K562 (cell line): ENCODE measurements at regions not wholly inside any gene's neighbourhood (a gene's known extent, or its start where the extent isn't known, plus 50 kb on each side); places are given as distances from the start of the nearest gene placed in this dataset.

Experiments used
- ATAC-seq: fragments of 200-7000 bp; cut with Tn5 transposase; 3 replicates; pipeline ENCODE4 v1.9.1; 2020; ENCODE audit warnings: moderate library complexity
- BruUV-seq: library from RNA; stranded (reverse); fragments of 400-500 nt; replicated peaks from 2 replicates; lab custom pipeline; 2021; lab: Mats Ljungman, UMichigan
- CTCF ChIA-PET: fragments of 300-600 bp; formaldehyde crosslinking; extraction: SDS; loops from one replicate; lab custom pipeline; 2021; ENCODE audit warnings: low intra/inter-chr PET ratio; lab: Yijun Ruan, JAX
- POLR2A ChIA-PET: fragments of 300-600, 350-650 bp; sonication (Branson Sonifier 250); formaldehyde crosslinking; extraction: SDS; loops from one replicate; lab custom pipeline; 2021; ENCODE audit warnings: antibody characterized with exemption, inconsistent platforms; lab: Yijun Ruan, JAX
- DNase-seq, 4 experiments: peaks; one replicate each; pipeline versions ENCODE4 v3.0.0 to v3.0.0-alpha.2; 2011 to 2018; ENCODE audit warnings: low spot score in 3 of 4, mixed read lengths in 3 of 4; ENCODE audit errors: extremely low read depth in 1 of 4
- FAIRE-seq: peaks from 2 replicates; lab custom pipeline; 2011; peaks lifted over from hg19 to GRCh38; lab: Jason Lieb, UNC
- H2AFZ ChIP-seq: 2 replicates; pipeline ENCODE4 v1.6.0; 2011; ENCODE audit warnings: low read depth, low read length, control low read depth, inconsistent platforms
- H3K27ac ChIP-seq: fragments of 200-600 bp; 3 replicates; pipeline ENCODE4 v1.8.0; 2011; ENCODE audit warnings: low read depth, mild to moderate bottlenecking, control low read depth, inconsistent platforms, low read length, moderate library complexity, mixed read lengths; ENCODE audit errors: extremely low read depth
- H3K27me3 ChIP-seq, 2 experiments: fragments of 300-600 bp in 1 of 2; 2 replicates in 1 of 2; 3 replicates in 1 of 2; pipeline versions ENCODE4 v1.6.0 to v1.8.0; 2011; ENCODE audit warnings: inconsistent platforms in 2 of 2, low read length in 2 of 2, mild to moderate bottlenecking in 1 of 2, mixed read lengths in 1 of 2, moderate library complexity in 1 of 2; ENCODE audit not compliant: control insufficient read depth in 2 of 2, insufficient read depth in 2 of 2
- H3K36me3 ChIP-seq: fragments of 300-600 bp; 3 replicates; pipeline ENCODE4 v1.8.0; 2011; ENCODE audit warnings: mild to moderate bottlenecking, low read length, inconsistent platforms; ENCODE audit not compliant: control insufficient read depth, insufficient read depth
- H3K4me1 ChIP-seq, 2 experiments: fragments of 200-600 bp in 1 of 2; replicated peaks in 1 of 2; 2 replicates in 1 of 2; 3 replicates in 1 of 2; pipeline versions ENCODE4 v1.5.1 to v1.8.0; 2011; ENCODE audit warnings: inconsistent platforms in 2 of 2, low read length in 2 of 2, mild to moderate bottlenecking in 1 of 2, mixed read lengths in 1 of 2, moderate library complexity in 1 of 2; ENCODE audit not compliant: control insufficient read depth in 2 of 2, insufficient read depth in 2 of 2
- H3K4me2 ChIP-seq: 2 replicates; pipeline ENCODE4 v1.6.1; 2011; ENCODE audit warnings: low read length, control low read depth, inconsistent platforms, mixed read lengths; ENCODE audit not compliant: insufficient read depth
- H3K4me3 ChIP-seq: fragments of 200-600 bp; sonication (generic), shearing (Covaris generic); 2 replicates; pipeline ENCODE4 v1.5.1; 2016; ENCODE audit warnings: control low read depth, inconsistent platforms
- H3K79me2 ChIP-seq: fragments of 200-600 bp; 3 replicates; pipeline ENCODE4 v1.8.0; 2011; ENCODE audit warnings: low read length, inconsistent platforms; ENCODE audit not compliant: control insufficient read depth, insufficient read depth
- H3K9ac ChIP-seq, 2 experiments: 2 replicates each; pipeline versions ENCODE4 v1.6.0 to v1.6.1; 2011; ENCODE audit warnings: low read depth in 2 of 2, low read length in 2 of 2, control low read depth in 1 of 2, inconsistent platforms in 1 of 2, mild to moderate bottlenecking in 1 of 2, mixed read lengths in 1 of 2; ENCODE audit not compliant: insufficient read depth in 1 of 2
- H3K9me1 ChIP-seq: one replicate; pipeline ENCODE4 v1.6.0; 2011; ENCODE audit warnings: inconsistent platforms, mild to moderate bottlenecking, low read length, moderate library complexity; ENCODE audit not compliant: control insufficient read depth, insufficient read depth
- H3K9me3 ChIP-seq: replicated peaks from 2 replicates; pipeline ENCODE4 v1.5.1; 2011; ENCODE audit warnings: low read depth, low read length, inconsistent platforms; ENCODE audit not compliant: control insufficient read depth, insufficient read depth
- H4K20me1 ChIP-seq: replicated peaks from 2 replicates; pipeline ENCODE4 v1.6.1; 2011; ENCODE audit warnings: low read length, inconsistent platforms, mixed read lengths; ENCODE audit not compliant: control insufficient read depth, insufficient read depth
- E2F3 ChIP-seq: fragments of 250-450 bp; sonication (Bioruptor Pico); IDR thresholded peaks from 2 replicates; pipeline ENCODE4 v1.4.0; 2020; ENCODE audit warnings: mild to moderate bottlenecking
- FUS ChIP-seq: fragments of 200-400 bp; formaldehyde crosslinking; optimal IDR thresholded peaks from 2 replicates; pipeline ENCODE3; 2017; ENCODE audit warnings: low read depth, low read length
- HIVEP1 ChIP-seq: fragments of 250-450 bp; sonication (Bioruptor Pico); IDR thresholded peaks from 2 replicates; pipeline ENCODE4 v1.4.0; 2020; ENCODE audit warnings: mild to moderate bottlenecking
- JUN ChIP-seq, 2 experiments: sonication (generic) in 1 of 2; formaldehyde crosslinking in 1 of 2; IDR thresholded peaks; 2 replicates each; pipeline versions ENCODE4 v1.6.1 to v1.8.0; 2012 to 2022; ENCODE audit warnings: borderline replicate concordance in 2 of 2, mild to moderate bottlenecking in 2 of 2, improper control_type of control experiment in 1 of 2, low read depth in 1 of 2, low read length in 1 of 2, missing genetic modification reagents in 1 of 2
- KHSRP ChIP-seq: fragments of 450-650 bp; IDR thresholded peaks from 2 replicates; pipeline ENCODE4 v1.6.1; 2017
- MTA1 ChIP-seq: fragments of 450-650 bp; IDR thresholded peaks from 2 replicates; pipeline ENCODE4 v1.6.1; 2017; ENCODE audit warnings: borderline replicate concordance
- NUFIP1 ChIP-seq: fragments of 450-650 bp; IDR thresholded peaks from 2 replicates; pipeline ENCODE4 v1.6.1; 2018; ENCODE audit not compliant: partially characterized antibody
- SMAD4 ChIP-seq: fragments of 250-450 bp; sonication (Bioruptor Pico); conservative IDR thresholded peaks from 2 replicates; pipeline ENCODE4 v1.8.0; 2021; ENCODE audit warnings: inconsistent platforms, mild to moderate bottlenecking, moderate library complexity
- SPI1 ChIP-seq: IDR thresholded peaks from 2 replicates; pipeline ENCODE4 v1.6.1; 2011; ENCODE audit warnings: low read depth, low read length, control low read depth, borderline replicate concordance
- ZNF644 ChIP-seq: fragments of 200-800 bp; sonication (Bioruptor generic); IDR thresholded peaks from 2 replicates; pipeline ENCODE4 v1.6.1; 2016; ENCODE audit warnings: low read depth, missing genetic modification characterization, missing compliant biosample characterization
- WGBS: fragments of 100-300 bp; shearing (Covaris generic); methylation state at CpG from one replicate; pipeline ENCODE4 v1.1.6; 2016; ENCODE audit warnings: low coverage, mixed read lengths; ENCODE audit not compliant: insufficient coverage; ENCODE audit errors: missing lambda C conversion rate; 5-methylcytosine and 5-hydroxymethylcytosine counted together
- in situ Hi-C: fragments of 300-500 bp; cut with MboI; formaldehyde crosslinking; loops from 4 replicates; pipeline ENCODE4 v1.15.0; 2018; ENCODE audit warnings: inconsistent platforms, mixed read lengths
- intact Hi-C: fragments of 100-400 bp; cut with micrococcal nuclease; formaldehyde crosslinking; loops from 2 replicates; pipeline ENCODE4 v1.14.2; 2022
- TF ChIP-seq, protein P1 (sequence below): fragments of 250-450 bp; sonication (Bioruptor Pico); IDR thresholded peaks from 2 replicates; pipeline ENCODE4 v1.8.0; 2022; ENCODE audit warnings: moderate library complexity, mild to moderate bottlenecking, inconsistent platforms

DNA sequence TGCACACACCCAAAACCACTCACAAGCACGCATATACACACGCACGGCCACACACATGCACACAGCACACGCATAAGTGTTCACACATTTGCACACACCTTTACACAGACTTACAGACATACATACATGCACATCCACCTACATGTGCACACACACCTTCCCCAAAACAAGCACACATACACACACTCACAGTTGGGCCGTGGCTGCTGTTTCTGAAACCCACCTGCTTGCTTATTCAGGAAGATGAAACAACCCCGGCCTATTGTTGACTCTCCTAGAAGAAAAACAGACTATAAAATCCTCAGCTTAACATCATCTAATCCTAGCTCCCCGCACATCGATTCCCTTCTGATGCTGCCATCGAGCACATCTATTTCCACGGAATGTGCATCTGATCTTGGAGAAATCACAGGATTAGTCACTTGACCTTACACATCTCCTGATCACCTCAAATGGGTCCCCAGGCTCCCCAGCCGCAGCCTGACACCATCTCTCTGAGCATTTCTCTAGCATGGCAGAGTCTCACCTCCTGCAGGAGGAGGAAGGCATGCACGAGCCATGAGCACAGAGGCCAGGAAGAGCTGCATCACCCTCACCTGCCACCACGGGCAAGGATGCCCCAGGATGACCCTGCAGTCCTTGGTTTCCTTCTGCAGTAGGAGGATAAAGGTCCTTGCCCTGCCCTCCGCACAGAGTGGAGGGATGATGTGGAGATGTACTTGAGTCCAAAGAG, 105.8 kb upstream of the CDH5 start:
- no peak overlapping the region for H3K4me2 ChIP-seq
- FAIRE-seq = no peak
- H3K9ac ChIP-seq = no peak overlapping the region
- no peaks in the 10 kb centered on the region for H3K4me1 ChIP-seq
- in situ Hi-C loops = no loop called here
- CTCF ChIA-PET = no interaction called here
- POLR2A ChIA-PET = no interaction called here
- no peaks in the 10 kb centered on the region for H4K20me1 ChIP-seq
- H3K9me3 ChIP-seq = no peaks in the 10 kb centered on the region
- H3K36me3 ChIP-seq = no peaks in the 10 kb centered on the region
- no peak overlapping the region for H3K27ac ChIP-seq
- no peak for ATAC-seq
- 0% methylated on average over 14 of the region's 14 CpGs for WGBS
- peaks cover 0 to 7% of the 10 kb centered on the region in 2 experiments; a peak in 1 of 5 replicates for H3K27me3 ChIP-seq
- intact Hi-C loops = no loop called here
- BruUV-seq = no TSS peak
- DNase-seq = no peak
- no peak overlapping the region for H3K4me3 ChIP-seq
- no peaks in the 10 kb centered on the region for H3K9me1 ChIP-seq
- TF ChIP-seq MTA1 (no peak), NUFIP1 (no peak), KHSRP (no peak), HIVEP1 (CRISPR knock-in tag) (no peak), SMAD4 (CRISPR knock-in tag) (no peak), E2F3 (CRISPR knock-in tag) (no peak), FUS (no peak), SPI1 (no peak), JUN (IDR thresholded peaks at IDR 0.05; ENCODE audit: borderline replicate concordance, low read depth, low read length) (no peak), JUN (CRISPR knock-in tag; IDR thresholded peaks at IDR 0.05; ENCODE audit: borderline replicate concordance) (no peak), ZNF644 (tag) (no peak)
- TF ChIP-seq, protein P1, sequence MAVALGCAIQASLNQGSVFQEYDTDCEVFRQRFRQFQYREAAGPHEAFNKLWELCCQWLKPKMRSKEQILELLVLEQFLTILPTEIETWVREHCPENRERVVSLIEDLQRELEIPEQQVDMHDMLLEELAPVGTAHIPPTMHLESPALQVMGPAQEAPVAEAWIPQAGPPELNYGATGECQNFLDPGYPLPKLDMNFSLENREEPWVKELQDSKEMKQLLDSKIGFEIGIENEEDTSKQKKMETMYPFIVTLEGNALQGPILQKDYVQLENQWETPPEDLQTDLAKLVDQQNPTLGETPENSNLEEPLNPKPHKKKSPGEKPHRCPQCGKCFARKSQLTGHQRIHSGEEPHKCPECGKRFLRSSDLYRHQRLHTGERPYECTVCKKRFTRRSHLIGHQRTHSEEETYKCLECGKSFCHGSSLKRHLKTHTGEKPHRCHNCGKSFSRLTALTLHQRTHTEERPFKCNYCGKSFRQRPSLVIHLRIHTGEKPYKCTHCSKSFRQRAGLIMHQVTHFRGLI (CRISPR knock-in tag) = no peak
- no peaks in the 10 kb centered on the region for H3K79me2 ChIP-seq
- no peak overlapping the region for H2AFZ ChIP-seq
